ENCODE measurements at regions not wholly inside any gene's neighbourhood (a gene's known extent, or its start where the extent isn't known, plus 50 kb on each side); places are given as distances from the start of the nearest gene placed in this dataset.
A peak's percentile ranks its signal among the peaks of the same experiment; 100 is the strongest.

GRCh38 chr2:128425731-128426620 is 107.3 kb upstream of the HS6ST1 start (continued):
- TF ChIP-seq AR (CRISPR knock-in tag; IDR thresholded peaks at IDR 0.05) (no peak), SMAD4 (CRISPR knock-in tag; IDR thresholded peaks at IDR 0.05) (no peak), ZNF425 (CRISPR knock-in tag; conservative IDR thresholded peaks at IDR 0.05) (no peak), GRHL2 (CRISPR knock-in tag; IDR thresholded peaks at IDR 0.05; ENCODE audit: insufficient replicate concordance, severe bottlenecking) (no peak), MYBL2 (CRISPR knock-in tag; IDR thresholded peaks at IDR 0.05) (no peak)

- peak overlapping the region; percentile 61; the same call in 1 of the 2 replicates for H3K27ac Mint-ChIP-seq
- CTCF ChIA-PET = interaction anchor here (1.1 kb wide), 1 partner anchor 33 kb away, joined by 3 read pairs; no protein-coding TSS in a partner anchor
These were observed 108.7 kb upstream of the HS6ST1 start for GRCh38 chr2:128427413-128427755.

More at GRCh38 chr2:128427413-128427755, 108.7 kb upstream of the HS6ST1 start:
- peaks cover 11% of the 10 kb centered on the region for H3K4me1 Mint-ChIP-seq
- H3K27me3 Mint-ChIP-seq (ENCODE audit: low read depth) = no peaks in the 10 kb centered on the region; the same call in 1 of the 2 replicates
- no peak for TF ChIP-seq ZNF121 (CRISPR knock-in tag; IDR thresholded peaks at IDR 0.05)
- TF ChIP-seq ZSCAN18 (CRISPR knock-in tag; IDR thresholded peaks at IDR 0.05) = no peak
- no peak for TF ChIP-seq NFE2L1 (CRISPR knock-in tag; IDR thresholded peaks at IDR 0.05)
- no peak for TF ChIP-seq ZNF263 (CRISPR knock-in tag; IDR thresholded peaks at IDR 0.05; ENCODE audit: low read depth)
- no peak for TF ChIP-seq ESRRA (CRISPR knock-in tag; IDR thresholded peaks at IDR 0.05; ENCODE audit: borderline replicate concordance)
- TF ChIP-seq ATF6 (CRISPR knock-in tag; IDR thresholded peaks at IDR 0.05) = no peak
- TF ChIP-seq HMGXB4 (CRISPR knock-in tag; IDR thresholded peaks at IDR 0.05) = no peak
- no peak for TF ChIP-seq RELA (CRISPR knock-in tag; IDR thresholded peaks at IDR 0.05; ENCODE audit: borderline replicate concordance)
- no peak for TF ChIP-seq ZNF416 (CRISPR knock-in tag; IDR thresholded peaks at IDR 0.05)
- TF ChIP-seq NFATC4 (CRISPR knock-in tag; IDR thresholded peaks at IDR 0.05) = no peak
- TF ChIP-seq ZNF512 (CRISPR knock-in tag; IDR thresholded peaks at IDR 0.05; ENCODE audit: borderline replicate concordance) = no peak
- POLR2A ChIA-PET = no interaction called here
- peaks cover 29% of the 10 kb centered on the region for H3K9me3 Mint-ChIP-seq
- DNase-seq (ENCODE audit: low spot score) (no peak), ATAC-seq (no peak)
- H3K4me3 Mint-ChIP-seq = no peak overlapping the region
- H3K36me3 Mint-ChIP-seq = peaks cover 22% of the 10 kb centered on the region
